B cell (primary cell): ENCODE measurements at regions not wholly inside any gene's neighbourhood (a gene's known extent, or its start where the extent isn't known, plus 50 kb on each side); places are given as distances from the start of the nearest gene placed in this dataset.

Experiments used
- ATAC-seq: fragments of 200-7000 bp; cut with Tn5 transposase; one replicate; pipeline ENCODE4 v1.10.0; 2021; ENCODE audit warnings: low read depth, mild to moderate bottlenecking, moderate number of reproducible peaks, moderate library complexity
- CTCF ChIA-PET: fragments of 350-600 bp; sonication (Branson Sonifier 250); formaldehyde crosslinking; loops from one replicate; lab custom pipeline; 2021; ENCODE audit warnings: antibody characterized with exemption, inconsistent platforms; lab: Charles Lee
- POLR2A ChIA-PET: fragments of 350-600 bp; sonication (Branson Sonifier 250); formaldehyde crosslinking; loops from one replicate; lab custom pipeline; 2021; ENCODE audit warnings: antibody characterized with exemption; lab: Charles Lee
- DNase-seq: peaks from one replicate; pipeline ENCODE4 v3.0.0; 2013
- H2AFZ ChIP-seq: 2 replicates; pipeline ENCODE4 v1.6.1; 2012; ENCODE audit warnings: mild to moderate bottlenecking, low read depth, low read length; ENCODE audit not compliant: insufficient read depth, poor library complexity, severe bottlenecking
- H3K27ac ChIP-seq, 2 donors: 1 replicate in 1 of 2; 2 replicates in 1 of 2; pipeline ENCODE4 v1.5.1; 2012 to 2013; ENCODE audit warnings: low read length in 2 of 2, mild to moderate bottlenecking in 2 of 2, moderate library complexity in 1 of 2
- H3K27me3 ChIP-seq, 4 experiments: fragments of 200-600 bp in 1 of 4; sonication (generic) in 1 of 4; replicated peaks in 1 of 4; 1 replicate in 2 of 4; 2 replicates in 2 of 4; pipeline versions ENCODE4 v1.6.1 to v1.7.0; 2013 to 2016; ENCODE audit warnings: low read length in 3 of 4, mild to moderate bottlenecking in 2 of 4, mixed read lengths in 1 of 4, moderate library complexity in 1 of 4; ENCODE audit not compliant: insufficient read depth in 4 of 4, control insufficient read depth in 3 of 4; ENCODE audit errors: control extremely low read depth in 1 of 4
- H3K36me3 ChIP-seq, 2 experiments: replicated peaks in 1 of 2; 1 replicate in 1 of 2; 2 replicates in 1 of 2; pipeline versions ENCODE4 v1.6.1 to v1.7.1; 2013; ENCODE audit warnings: low read length in 1 of 2; ENCODE audit not compliant: insufficient read depth in 2 of 2, control insufficient read depth in 1 of 2; ENCODE audit errors: control extremely low read depth in 1 of 2, extremely low read depth in 1 of 2
- H3K4me1 ChIP-seq, 2 donors: fragments of 200-600 bp in 1 of 2; sonication (generic) in 1 of 2; 1 replicate in 1 of 2; 2 replicates in 1 of 2; pipeline versions ENCODE4 v1.5.1 to v1.6.1; 2013 to 2017; ENCODE audit warnings: low read length in 2 of 2; ENCODE audit not compliant: control insufficient read depth in 2 of 2, insufficient read depth in 2 of 2
- H3K4me2 ChIP-seq: replicated peaks from 2 replicates; pipeline ENCODE3; 2012; ENCODE audit warnings: mild to moderate bottlenecking, low read depth, low read length; ENCODE audit not compliant: poor library complexity, severe bottlenecking
- H3K4me3 ChIP-seq, 5 experiments: fragments of 200-600 bp in 1 of 5; sonication (generic) in 1 of 5; 1 replicate in 3 of 5; 2 replicates in 2 of 5; pipeline versions ENCODE4 v1.5.1 to v1.7.0; 2011 to 2016; ENCODE audit warnings: low read length in 4 of 5, mild to moderate bottlenecking in 4 of 5, low read depth in 2 of 5, control low read depth in 1 of 5, moderate library complexity in 1 of 5; ENCODE audit not compliant: insufficient read depth in 1 of 5; ENCODE audit errors: control extremely low read depth in 1 of 5, extremely low read depth in 1 of 5
- H3K79me2 ChIP-seq: fragments of 200-600 bp; sonication (generic); one replicate; pipeline ENCODE4 v1.6.0; 2016; ENCODE audit warnings: low read length; ENCODE audit not compliant: control insufficient read depth, insufficient read depth
- H3K9ac ChIP-seq: fragments of 200-600 bp; sonication (generic); 2 replicates; pipeline ENCODE4 v1.6.1; 2017; ENCODE audit warnings: mild to moderate bottlenecking, low read length, moderate library complexity
- H3K9me3 ChIP-seq, 3 donors: one replicate each; pipeline versions ENCODE4 v1.6.1 to v1.7.1; 2013; ENCODE audit warnings: low read length in 2 of 3; ENCODE audit not compliant: control insufficient read depth in 2 of 3, insufficient read depth in 1 of 3; ENCODE audit errors: control extremely low read depth in 1 of 3
- H4K20me1 ChIP-seq: 2 replicates; pipeline ENCODE4 v1.6.0; 2012; ENCODE audit warnings: mild to moderate bottlenecking, low read length; ENCODE audit not compliant: insufficient read depth, control insufficient read depth, poor library complexity, severe bottlenecking
- H3K27ac Mint-ChIP-seq: one replicate; pipeline ENCODE4 v1.8.0; 2021; ENCODE audit warnings: mixed read lengths
- H3K27me3 Mint-ChIP-seq: one replicate; pipeline ENCODE4 v1.8.0; 2021; ENCODE audit warnings: mixed read lengths
- H3K4me1 Mint-ChIP-seq: one replicate; pipeline ENCODE4 v1.8.0; 2021; ENCODE audit warnings: mixed read lengths
- H3K4me3 Mint-ChIP-seq: one replicate; pipeline ENCODE4 v1.8.0; 2021; ENCODE audit warnings: mixed read lengths
- H3K9me3 Mint-ChIP-seq: one replicate; pipeline ENCODE4 v1.8.0; 2022; ENCODE audit warnings: mixed read lengths; ENCODE audit not compliant: insufficient read depth
- CTCF ChIP-seq: fragments of 200-600 bp; IDR thresholded peaks from one replicate; pipeline ENCODE4 v1.8.0; 2022; ENCODE audit warnings: antibody characterized with exemption, mild to moderate bottlenecking
- EZH2 ChIP-seq: IDR thresholded peaks from 2 replicates; pipeline ENCODE4 v1.6.1; 2012; ENCODE audit warnings: borderline replicate concordance, low read depth, mild to moderate bottlenecking, moderate library complexity, low read length; ENCODE audit not compliant: insufficient read depth, poor library complexity, severe bottlenecking
- WGBS: methylation state at CpG from one replicate; pipeline ENCODE4 v1.1.5; 2013; ENCODE audit warnings: missing lambda C conversion rate; ENCODE audit not compliant: insufficient coverage; 5-methylcytosine and 5-hydroxymethylcytosine counted together
- intact Hi-C: fragments of 100-400 bp; cut with micrococcal nuclease; formaldehyde crosslinking; loops from one replicate; pipeline ENCODE4 v1.10.0; 2022

GRCh38 chr14:81673930-81674329 lies 140.3 kb upstream of the SEL1L start:
- H3K9me3 ChIP-seq = peaks cover 0 to 4% (median 0%) of the 10 kb centered on the region in 3 donors
- no peaks in the 10 kb centered on the region for H3K4me1 Mint-ChIP-seq
- TF ChIP-seq EZH2 = no peak
- no peak overlapping the region for H3K27ac ChIP-seq
- H3K27me3 Mint-ChIP-seq = peaks cover 3% of the 10 kb centered on the region
- CTCF ChIA-PET = no interaction called here
- H3K27me3 ChIP-seq = no peaks in the 10 kb centered on the region
- no peak overlapping the region for H2AFZ ChIP-seq
- no peak overlapping the region for H3K27ac Mint-ChIP-seq
- DNase-seq (no peak), ATAC-seq (no peak)
- H3K4me2 ChIP-seq = no peak overlapping the region
- POLR2A ChIA-PET = no interaction called here
- H3K4me3 ChIP-seq = no peak overlapping the region
- intact Hi-C loops = no loop called here
- H4K20me1 ChIP-seq = no peaks in the 10 kb centered on the region
- H3K9ac ChIP-seq = no peak overlapping the region
- H3K36me3 ChIP-seq = no peaks in the 10 kb centered on the region
- H3K4me3 Mint-ChIP-seq = no peak overlapping the region
- H3K79me2 ChIP-seq = no peaks in the 10 kb centered on the region
- H3K4me1 ChIP-seq = no peaks in the 10 kb centered on the region
- peaks cover 4% of the 10 kb centered on the region for H3K9me3 Mint-ChIP-seq
- WGBS = no CpG with 5 or more reads among the region's 3 CpGs

- Histone ChIP-seq H3K79me2 (no peaks in the 10 kb centered on the region), H3K4me1 (no peaks in the 10 kb centered on the region), H3K9me3 (peaks cover 0 to 7% (median 0%) of the 10 kb centered on the region in 3 donors), H3K27me3 (no peaks in the 10 kb centered on the region), H2AFZ (no peak overlapping the region), H3K36me3 (no peaks in the 10 kb centered on the region), H3K4me2 (no peak overlapping the region), H4K20me1 (no peaks in the 10 kb centered on the region), H3K9ac (no peak overlapping the region), H3K27ac (no peak overlapping the region), H3K4me3 (no peak overlapping the region)
- no CpG with 5 or more reads among the region's 2 CpGs for WGBS
- no peak for DNase-seq
- POLR2A ChIA-PET = no interaction called here
- Mint-ChIP-seq H3K27me3 (peaks cover 12% of the 10 kb centered on the region), H3K27ac (no peak overlapping the region), H3K4me1 (no peaks in the 10 kb centered on the region), H3K4me3 (no peak overlapping the region), H3K9me3 (peaks cover 4% of the 10 kb centered on the region)
- no peak for ATAC-seq
- intact Hi-C loops = no loop called here
- CTCF ChIA-PET = no interaction called here
- TF ChIP-seq EZH2 (no peak), CTCF (no peak)
Observed at GRCh38 chr14:81676395-81676794, 142.7 kb upstream of the SEL1L start.
